Cardiac muscle cell (in vitro differentiated cells and primary cell): ENCODE measurements at regions not wholly inside any gene's neighbourhood (a gene's known extent, or its start where the extent isn't known, plus 50 kb on each side); places are given as distances from the start of the nearest gene placed in this dataset.
A peak's percentile ranks its signal among the peaks of the same experiment; 100 is the strongest.

Experiments used
- DNase-seq, 2 donors: peaks; one replicate each; pipeline versions ENCODE4 v3.0.0 to v3.0.0-alpha.2; 2010 to 2017; ENCODE audit warnings: low read depth in 1 of 2, low spot score in 1 of 2
- H3K27ac ChIP-seq: fragments of 200-600 bp; sonication (generic); 2 replicates; pipeline ENCODE4 v1.5.1; 2016
- H3K27me3 ChIP-seq: fragments of 200-600 bp; sonication (generic); 2 replicates; pipeline ENCODE4 v1.6.0; 2016; ENCODE audit warnings: control low read depth
- H3K36me3 ChIP-seq: fragments of 200-600 bp; sonication (generic); 2 replicates; pipeline ENCODE4 v1.5.1; 2016; ENCODE audit warnings: control low read depth
- H3K4me1 ChIP-seq: fragments of 200-600 bp; sonication (generic); 2 replicates; pipeline ENCODE4 v1.8.1; 2017; ENCODE audit warnings: low read depth, mild to moderate bottlenecking, mixed run types
- H3K4me3 ChIP-seq: fragments of 200-600 bp; sonication (generic); 2 replicates; pipeline ENCODE4 v1.5.1; 2016; ENCODE audit warnings: mild to moderate bottlenecking
- H3K9me3 ChIP-seq: fragments of 200-600 bp; sonication (generic); 2 replicates; pipeline ENCODE4 v1.5.1; 2017; ENCODE audit warnings: low read depth, mild to moderate bottlenecking, control low read depth
- CTCF ChIP-seq: IDR thresholded peaks from 2 replicates; pipeline ENCODE4 v1.5.1; 2012; ENCODE audit warnings: low read depth, mild to moderate bottlenecking, low read length

- DNase-seq: peak in 1 of 2 donors; percentile 1
- Histone ChIP-seq H3K27me3 (no peaks in the 10 kb centered on the region), H3K27ac (no peak overlapping the region), H3K4me3 (no peak overlapping the region), H3K4me1 (no peaks in the 10 kb centered on the region), H3K9me3 (no peaks in the 10 kb centered on the region), H3K36me3 (no peaks in the 10 kb centered on the region)
- TF ChIP-seq CTCF: no peak
Observed at GRCh38 chr1:192066202-192066601, 92.1 kb upstream of the RGS18 start.

GRCh38 chr1:192067360-192067759, 90.9 kb upstream of the RGS18 start:
- Histone ChIP-seq H3K36me3 (no peaks in the 10 kb centered on the region), H3K4me1 (no peaks in the 10 kb centered on the region), H3K27me3 (no peaks in the 10 kb centered on the region), H3K27ac (no peak overlapping the region), H3K9me3 (no peaks in the 10 kb centered on the region), H3K4me3 (no peak overlapping the region)
- TF ChIP-seq CTCF: no peak
- no peak for DNase-seq

- DNase-seq: no peak
- Histone ChIP-seq H3K4me3 (no peak overlapping the region), H3K27ac (no peak overlapping the region), H3K9me3 (no peaks in the 10 kb centered on the region), H3K27me3 (no peaks in the 10 kb centered on the region), H3K36me3 (no peaks in the 10 kb centered on the region), H3K4me1 (no peaks in the 10 kb centered on the region)
- no peak for TF ChIP-seq CTCF
Observed at GRCh38 chr1:192070213-192070612, 88.0 kb upstream of the RGS18 start.

- Histone ChIP-seq H3K27me3 (no peaks in the 10 kb centered on the region), H3K4me3 (no peak overlapping the region), H3K36me3 (no peaks in the 10 kb centered on the region), H3K27ac (no peak overlapping the region), H3K9me3 (no peaks in the 10 kb centered on the region), H3K4me1 (peaks cover 9% of the 10 kb centered on the region)
- peak; percentile 1 to 12 for DNase-seq
- TF ChIP-seq CTCF: no peak
Observed at GRCh38 chr1:192080684-192081083, 77.6 kb upstream of the RGS18 start.

GRCh38 chr1:192081359-192081758, 76.9 kb upstream of the RGS18 start:
- Histone ChIP-seq H3K9me3 (no peaks in the 10 kb centered on the region), H3K27me3 (no peaks in the 10 kb centered on the region), H3K4me1 (peaks cover 9% of the 10 kb centered on the region), H3K4me3 (no peak overlapping the region), H3K27ac (no peak overlapping the region), H3K36me3 (no peaks in the 10 kb centered on the region)
- no peak for DNase-seq
- no peak for TF ChIP-seq CTCF

GRCh38 chr1:192086644-192087043, 71.6 kb upstream of the RGS18 start:
- H3K4me3 ChIP-seq: no peak overlapping the region
- no peak for TF ChIP-seq CTCF
- H3K9me3 ChIP-seq: no peaks in the 10 kb centered on the region
- DNase-seq: no peak
- H3K27me3 ChIP-seq: no peaks in the 10 kb centered on the region
- no peak overlapping the region for H3K27ac ChIP-seq
- no peaks in the 10 kb centered on the region for H3K4me1 ChIP-seq
- no peaks in the 10 kb centered on the region for H3K36me3 ChIP-seq
